ENCODE measurements at regions not wholly inside any gene's neighbourhood (a gene's known extent, or its start where the extent isn't known, plus 50 kb on each side); places are given as distances from the start of the nearest gene placed in this dataset.
"Not testable (repeated sequence)": the region's sequence is repeated elsewhere in the genome, so short reads cannot be mapped to it uniquely, and the experiment has no call there.

- no peak for DNase-seq
Observed at GRCh38 chr9:106060885-106061284, 366.5 kb downstream of the TMEM38B start.

- no peak for DNase-seq
Observed at GRCh38 chr9:106062250-106062649, 367.9 kb downstream of the TMEM38B start.

DNA sequence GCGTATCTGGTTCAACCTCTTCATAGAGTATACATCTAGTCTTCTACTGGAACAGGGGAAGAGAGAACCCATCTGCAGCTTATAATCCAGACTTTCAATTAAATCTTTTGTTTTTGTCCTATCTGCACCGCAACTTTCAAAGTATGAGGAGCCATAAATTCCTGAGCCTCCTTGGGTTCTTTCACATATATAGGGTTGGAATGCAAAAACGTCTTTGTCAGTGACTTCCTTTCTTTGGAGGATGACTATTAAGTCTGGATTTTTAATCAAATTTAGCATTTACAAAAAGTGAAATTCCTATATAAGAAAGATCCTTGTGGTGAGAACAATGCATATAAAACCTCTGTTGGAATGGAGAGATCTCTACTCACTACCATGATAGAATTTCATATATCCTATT is 370.8 kb downstream of the TMEM38B start:
- no peak for DNase-seq

DNA sequence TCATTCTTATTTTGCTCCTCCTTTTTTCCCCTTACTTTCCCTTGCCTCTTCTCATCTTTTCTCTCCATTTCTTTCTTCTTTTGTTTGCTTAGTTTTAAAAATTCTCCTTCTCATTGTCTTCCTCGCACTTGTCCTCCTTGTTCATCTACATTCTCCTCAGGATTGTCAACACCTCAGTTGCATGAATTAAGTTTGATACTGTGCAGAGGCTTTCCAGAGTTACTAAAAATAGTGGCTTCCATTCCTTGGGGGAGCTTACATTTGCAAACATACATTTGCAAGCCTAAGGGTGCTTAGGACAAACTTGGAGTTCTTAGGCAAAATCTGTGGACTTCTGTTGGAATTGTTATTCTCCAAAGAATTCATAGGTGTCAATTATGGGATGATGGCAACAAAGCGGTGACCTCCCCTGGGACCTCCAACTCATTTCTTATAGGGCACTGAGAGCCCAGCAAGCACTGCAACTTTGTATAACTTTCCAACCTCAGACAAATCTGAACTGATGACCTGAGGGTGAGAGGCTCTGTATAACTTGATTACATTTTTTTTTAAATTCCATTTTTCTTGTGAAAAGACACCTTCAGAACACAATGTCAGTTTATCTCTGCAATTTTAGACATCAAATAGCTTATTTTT is 371.4 kb downstream of the TMEM38B start:
- no peak for DNase-seq

DNA sequence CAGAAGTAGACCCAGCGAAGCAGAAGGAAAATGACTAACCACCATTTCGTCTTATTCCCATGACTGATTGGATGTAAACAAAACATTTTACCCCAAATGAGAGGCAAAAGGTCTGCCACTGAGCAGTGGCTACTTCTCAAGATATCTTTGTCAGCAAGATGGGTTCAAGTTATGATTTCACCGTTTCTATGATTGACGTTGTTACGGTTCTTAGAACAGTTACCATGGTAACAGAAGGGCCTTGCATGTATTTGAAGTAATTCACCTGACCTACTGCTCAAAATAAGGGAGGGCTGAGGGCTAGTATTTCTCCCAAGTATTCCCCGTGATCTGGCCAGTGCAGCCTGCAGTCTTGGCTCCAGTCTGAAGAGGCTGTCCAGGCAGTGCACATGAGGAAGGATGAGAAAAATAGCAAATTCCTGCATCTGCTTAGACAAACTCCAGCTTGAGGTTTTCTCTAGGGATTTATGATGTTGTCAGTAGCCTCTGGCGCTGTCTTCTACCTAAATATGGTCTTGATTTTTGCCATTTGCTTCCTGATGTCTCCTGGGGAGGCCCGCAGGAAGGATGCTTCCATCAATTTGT is 372.7 kb downstream of the TMEM38B start:
- no peak for DNase-seq

DNA sequence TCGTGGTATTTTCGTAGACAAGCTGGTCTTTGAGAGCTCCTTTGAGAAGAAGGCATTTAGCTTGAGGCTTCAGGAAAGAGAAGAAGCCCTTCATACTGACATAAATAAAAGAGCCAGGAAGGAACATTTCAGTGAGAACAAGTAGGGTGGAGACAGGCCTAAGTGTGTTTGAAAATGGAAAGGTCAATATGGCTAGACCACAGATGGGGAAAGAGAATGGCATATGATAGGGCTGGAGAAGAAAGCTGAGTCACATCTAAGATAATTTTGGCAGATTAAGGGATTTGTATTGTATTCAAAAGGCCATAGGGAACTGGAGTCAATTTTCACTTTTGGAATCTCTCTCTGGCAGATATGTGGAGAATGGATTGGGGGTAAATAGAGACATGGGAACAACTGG is 374.9 kb downstream of the TMEM38B start:
- no peak for DNase-seq

GRCh38 chr9:106072421-106072820 is 378.1 kb downstream of the TMEM38B start:
- no peak for DNase-seq

DNA sequence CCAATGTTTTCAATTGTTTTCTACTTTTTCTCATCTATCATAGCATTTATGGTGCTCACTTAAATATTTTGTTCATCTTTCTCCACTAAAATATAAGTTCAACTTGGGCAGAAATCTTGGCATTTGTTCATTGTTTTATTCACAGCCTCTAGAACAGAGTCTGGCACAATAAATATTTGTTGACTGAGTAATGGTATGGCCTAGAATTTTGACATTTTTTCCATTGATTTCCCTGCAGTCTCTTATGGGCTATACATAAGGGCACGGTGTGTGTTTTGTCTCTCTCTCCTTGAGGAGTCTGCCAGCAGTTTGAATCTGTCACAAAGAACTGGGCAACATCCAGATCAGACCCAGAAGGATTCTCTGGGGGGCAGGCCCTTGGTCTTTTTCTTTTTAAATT is 379.7 kb downstream of the TMEM38B start:
- no peak for DNase-seq

DNA sequence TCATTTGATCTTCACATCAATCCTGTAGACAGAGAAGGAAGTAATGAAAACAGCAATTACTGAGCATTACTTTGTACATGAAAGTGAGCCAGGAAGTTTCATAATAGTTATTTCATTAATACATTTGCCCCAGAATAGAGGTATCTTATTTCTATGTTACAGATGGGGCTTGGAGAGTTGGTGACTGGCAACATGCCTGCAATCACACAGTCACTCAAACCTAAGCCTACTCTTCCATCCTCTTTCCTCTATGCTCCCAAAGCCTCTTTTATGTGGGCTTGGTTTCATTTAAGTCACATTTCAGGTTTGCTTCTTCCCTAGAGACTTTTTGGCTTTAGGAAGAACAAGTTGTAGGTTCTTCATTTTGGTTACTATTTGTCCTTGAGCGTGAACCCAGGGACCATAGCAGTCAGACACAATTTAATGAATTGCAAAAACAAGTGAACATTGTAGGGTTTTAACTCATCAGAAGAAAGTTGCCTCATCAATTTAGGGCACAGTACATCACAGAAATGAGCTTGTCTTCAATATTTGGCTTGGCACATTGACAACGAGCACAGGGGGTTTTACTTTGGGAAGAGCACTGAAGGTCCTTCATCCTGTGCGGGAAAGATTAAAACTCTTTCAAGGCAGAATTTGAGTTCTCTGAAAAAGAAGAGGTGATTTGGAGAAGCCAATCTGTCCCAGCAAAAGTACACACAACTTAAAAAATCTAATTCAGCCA is 381.1 kb downstream of the TMEM38B start:
- no peak for DNase-seq

GRCh38 chr9:106075960-106076327 is 381.6 kb downstream of the TMEM38B start:
- no peak for DNase-seq

DNA sequence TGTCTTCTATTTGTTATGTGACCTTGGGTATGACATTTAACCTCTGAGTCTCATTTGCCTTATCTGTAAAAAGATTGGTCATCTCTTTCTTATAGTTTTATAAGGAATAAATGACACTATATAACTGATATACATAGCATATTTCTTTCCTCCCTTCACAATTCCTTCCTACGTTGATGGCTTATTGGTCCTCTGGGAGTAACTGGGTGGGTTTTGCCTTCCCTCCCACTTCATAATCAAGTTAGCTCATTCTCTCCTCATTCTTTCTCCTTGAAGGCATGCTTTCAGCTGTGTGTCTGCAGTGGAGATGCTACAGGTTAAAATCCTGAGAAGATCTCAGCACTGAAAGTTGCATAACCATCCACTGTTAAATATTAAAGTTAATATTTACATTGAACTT is 382.4 kb downstream of the TMEM38B start:
- no peak for DNase-seq

DNA sequence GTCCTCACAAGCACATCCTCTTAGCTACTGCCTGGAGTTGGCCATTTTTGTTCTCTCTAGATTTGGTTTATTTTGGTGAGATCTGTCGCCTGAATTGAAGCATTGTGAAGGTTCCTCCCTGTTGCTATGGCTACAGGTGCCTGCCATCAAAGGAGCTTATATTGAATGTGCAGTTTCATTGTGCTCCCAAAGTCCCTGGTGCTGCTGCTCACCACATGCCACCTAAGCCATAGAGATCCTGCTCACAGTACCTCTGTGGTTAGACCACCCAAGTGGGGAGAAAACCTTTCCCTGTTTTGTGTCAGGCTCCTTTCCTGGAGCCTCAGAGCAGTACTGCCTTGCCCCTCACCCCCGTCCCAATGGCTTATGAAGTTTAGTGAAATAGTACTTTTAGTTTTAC is 383.4 kb downstream of the TMEM38B start:
- no peak for DNase-seq

DNA sequence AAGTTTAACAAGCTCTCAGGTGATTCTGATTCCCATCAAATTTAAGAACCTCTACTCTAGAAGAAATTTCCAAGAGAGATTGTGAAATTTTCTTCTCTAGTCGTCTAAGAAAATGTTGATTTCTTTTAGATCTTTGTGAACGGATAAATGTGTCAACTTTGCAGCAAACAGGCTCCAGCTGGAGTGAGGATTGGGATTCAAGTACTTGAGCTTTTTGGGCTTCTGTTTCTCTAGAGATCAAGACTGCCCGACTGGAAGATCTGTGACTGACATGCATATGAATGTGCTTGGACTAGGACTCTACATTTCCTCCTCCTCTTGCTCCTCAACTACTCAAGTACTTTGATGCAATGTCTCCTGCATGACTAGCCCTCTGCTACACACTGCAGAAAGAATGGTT is 388.3 kb downstream of the TMEM38B start:
- no peak for DNase-seq

DNA sequence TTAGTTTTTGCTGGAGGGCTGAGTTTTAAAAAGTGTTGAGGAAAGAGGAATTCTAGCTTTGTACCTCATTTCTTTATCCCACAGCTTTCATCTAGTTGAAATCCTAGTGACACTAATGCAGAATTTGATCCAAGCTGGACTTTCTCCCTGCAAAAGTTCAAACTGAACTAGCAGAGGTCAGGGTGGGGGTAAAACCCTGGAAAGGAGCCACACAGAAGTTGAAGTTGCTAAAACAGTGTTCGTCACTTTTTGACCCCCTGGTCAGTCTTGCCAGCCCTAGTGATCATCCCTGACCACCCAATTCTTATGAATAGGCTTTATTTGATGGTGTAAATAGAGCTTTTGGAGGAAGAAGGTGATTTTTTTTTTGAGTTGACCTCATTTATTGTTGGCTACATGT is 390.4 kb downstream of the TMEM38B start:
- no peak for DNase-seq

DNA sequence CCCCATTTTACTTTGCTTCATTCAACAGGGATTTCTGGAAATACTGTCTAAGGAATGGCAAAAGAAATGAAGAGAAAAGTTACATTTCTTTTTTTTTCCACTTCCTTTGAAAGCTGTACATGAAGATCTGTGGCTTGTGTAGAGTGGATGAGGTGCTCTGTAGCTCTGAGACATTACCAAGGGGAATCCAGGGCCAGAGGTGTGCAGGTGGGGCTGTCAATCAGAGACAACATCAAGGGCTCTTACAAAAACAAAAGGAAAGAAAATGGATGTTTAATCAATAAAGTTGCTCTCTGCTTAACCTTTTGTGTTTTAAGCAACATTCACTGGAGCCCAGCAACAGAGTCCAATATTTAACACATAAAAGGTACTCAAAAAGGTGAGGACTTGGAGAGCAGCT is 391.1 kb downstream of the TMEM38B start:
- no peak for DNase-seq

- DNase-seq = no peak
Observed at GRCh38 chr9:106092083-106092482, 397.7 kb downstream of the TMEM38B start.

GRCh38 chr9:106102821-106103220 is 408.5 kb downstream of the TMEM38B start:
- DNase-seq = no peak

- DNase-seq = no peak
Observed at GRCh38 chr9:106104887-106105286, 410.5 kb downstream of the TMEM38B start.

- no peak for DNase-seq
Observed at GRCh38 chr9:106106396-106106795, 412.1 kb downstream of the TMEM38B start.

DNA sequence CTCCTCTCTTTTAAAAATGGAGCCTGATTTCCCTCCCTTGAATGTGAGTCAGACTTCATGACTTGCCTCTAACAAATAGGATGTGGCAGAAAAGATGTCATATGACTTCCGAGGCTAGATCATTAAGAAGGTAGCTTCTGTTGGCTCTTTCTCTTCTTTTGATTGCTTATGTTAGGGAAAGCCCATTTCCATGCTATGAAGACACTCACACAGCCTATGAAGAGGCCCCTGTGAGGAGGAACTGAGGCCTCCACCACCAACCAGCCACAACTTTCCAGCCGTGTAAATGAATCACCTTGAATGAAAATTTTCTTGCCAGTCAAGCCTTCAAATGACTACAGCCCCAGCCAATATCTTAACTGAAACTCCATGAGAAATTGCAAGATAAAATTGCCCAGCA is 413.4 kb downstream of the TMEM38B start:
- no peak for DNase-seq

DNA sequence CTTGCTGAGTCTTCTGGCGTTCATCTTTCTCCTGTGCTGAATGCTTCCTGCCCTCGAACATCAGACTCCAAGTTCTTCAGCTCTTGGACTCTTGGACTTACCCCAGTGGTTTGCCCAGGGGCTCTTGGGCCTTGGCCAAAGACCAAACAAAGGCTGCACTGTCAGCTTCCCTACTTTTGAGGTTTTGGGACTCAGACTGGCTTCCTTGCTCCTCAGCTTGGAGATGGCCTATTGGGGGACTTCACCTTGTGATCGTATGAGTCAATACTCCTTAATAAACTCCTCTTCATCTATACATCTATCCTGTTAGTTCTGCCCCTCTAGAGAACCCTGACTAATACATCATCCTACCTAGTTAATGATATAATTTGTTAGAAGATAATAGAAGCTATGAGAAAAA is 415.4 kb downstream of the TMEM38B start:
- not testable (repeated sequence) for DNase-seq

GRCh38 chr9:106110483-106110882 is 416.1 kb downstream of the TMEM38B start:
- DNase-seq = no peak

- DNase-seq = no peak
Observed at GRCh38 chr9:106111039-106111730, 416.8 kb downstream of the TMEM38B start.

DNA sequence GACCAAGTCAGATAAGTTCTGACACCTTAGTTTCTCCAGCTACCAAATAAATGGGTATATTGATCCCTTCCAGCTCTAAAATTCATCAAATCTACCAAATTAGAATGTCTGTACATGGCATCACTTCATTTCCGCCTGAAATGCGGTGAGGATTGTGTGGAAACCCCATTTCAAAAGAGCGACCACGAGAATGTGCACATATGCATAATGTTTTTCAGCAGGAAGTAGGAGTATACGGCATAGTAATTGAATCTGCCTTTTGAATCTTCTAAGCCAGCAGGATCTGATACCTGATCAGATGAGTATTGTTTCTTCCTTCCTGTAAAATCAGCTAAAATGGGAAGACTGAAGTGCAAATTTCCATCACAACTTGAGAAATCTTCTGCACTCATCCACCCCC is 418.6 kb downstream of the TMEM38B start:
- no peak for DNase-seq
